Endodermal cell (in vitro differentiated cells): ENCODE measurements at regions not wholly inside any gene's neighbourhood (a gene's known extent, or its start where the extent isn't known, plus 50 kb on each side); places are given as distances from the start of the nearest gene placed in this dataset.

Source experiments
- DNase-seq: peaks from one replicate; pipeline ENCODE4 v3.0.0-alpha.2; 2017
- H3K27ac ChIP-seq: 2 replicates; pipeline ENCODE4 v1.5.1; 2013; ENCODE audit warnings: mild to moderate bottlenecking, low read depth, low read length, moderate library complexity
- H3K27me3 ChIP-seq: 2 replicates; pipeline ENCODE4 v1.6.1; 2013; ENCODE audit warnings: mild to moderate bottlenecking, low read length, moderate library complexity; ENCODE audit not compliant: insufficient read depth, control insufficient read depth, poor library complexity, severe bottlenecking
- H3K36me3 ChIP-seq: 2 replicates; pipeline ENCODE4 v1.7.0; 2013; ENCODE audit warnings: mild to moderate bottlenecking, low read length, moderate library complexity; ENCODE audit not compliant: control insufficient read depth, insufficient read depth
- H3K4me1 ChIP-seq: one replicate; pipeline ENCODE4 v1.7.0; 2013; ENCODE audit warnings: low read length; ENCODE audit not compliant: control insufficient read depth, insufficient read depth
- H3K4me3 ChIP-seq: 2 replicates; pipeline ENCODE4 v1.5.1; 2013; ENCODE audit warnings: mild to moderate bottlenecking, low read length, moderate library complexity
- H3K9ac ChIP-seq: 2 replicates; pipeline ENCODE4 v1.6.1; 2013; ENCODE audit warnings: mild to moderate bottlenecking, low read length, moderate library complexity; ENCODE audit not compliant: poor library complexity, severe bottlenecking; ENCODE audit errors: extremely low read depth
- H3K9me3 ChIP-seq: 2 replicates; pipeline ENCODE4 v1.6.1; 2013; ENCODE audit warnings: mild to moderate bottlenecking, low read length, moderate library complexity; ENCODE audit not compliant: control insufficient read depth
- H3K27ac Mint-ChIP-seq: 2 replicates; pipeline ENCODE4 v1.8.0; 2020; ENCODE audit warnings: mixed read lengths
- H3K27me3 Mint-ChIP-seq: 2 replicates; pipeline ENCODE4 v1.8.0; 2021; ENCODE audit warnings: mild to moderate bottlenecking, mixed read lengths; ENCODE audit not compliant: insufficient read depth
- H3K36me3 Mint-ChIP-seq: 2 replicates; pipeline ENCODE4 v1.8.0; 2020; ENCODE audit warnings: low read depth, mixed read lengths
- H3K4me1 Mint-ChIP-seq: 2 replicates; pipeline ENCODE4 v1.8.0; 2020; ENCODE audit warnings: mixed read lengths
- H3K4me3 Mint-ChIP-seq: 2 replicates; pipeline ENCODE4 v1.8.0; 2020; ENCODE audit warnings: mild to moderate bottlenecking, moderate library complexity, mixed read lengths
- H3K9me3 Mint-ChIP-seq: 2 replicates; pipeline ENCODE4 v1.8.0; 2020; ENCODE audit warnings: mild to moderate bottlenecking, mixed read lengths
- CTCF ChIP-seq: fragments of 200-600 bp; sonication (generic); conservative IDR thresholded peaks from 2 replicates; pipeline ENCODE4 v1.5.0; 2021; ENCODE audit warnings: antibody characterized with exemption, mild to moderate bottlenecking
- WGBS, 2 experiments: methylation state at CpG; one replicate each; pipeline versions ENCODE4 v1.1.5 to v1.1.7; 2013; ENCODE audit warnings: missing lambda C conversion rate in 2 of 2, mixed read lengths in 1 of 2; ENCODE audit not compliant: insufficient coverage in 1 of 2, insufficient read length in 1 of 2; 5-methylcytosine and 5-hydroxymethylcytosine counted together

- H3K27me3 Mint-ChIP-seq = peaks cover 2% of the 10 kb centered on the region
- WGBS, 2 experiments = 88 to 95% methylated on average over 3 to 5 of the region's 5 CpGs
- DNase-seq = no peak
- H3K9me3 ChIP-seq = no peaks in the 10 kb centered on the region
- no peaks in the 10 kb centered on the region for H3K9me3 Mint-ChIP-seq
- H3K4me1 Mint-ChIP-seq = peaks cover 2% of the 10 kb centered on the region
- no peaks in the 10 kb centered on the region for H3K4me1 ChIP-seq
- H3K27ac Mint-ChIP-seq = no peak overlapping the region
- H3K36me3 Mint-ChIP-seq = no peaks in the 10 kb centered on the region
- H3K27me3 ChIP-seq = no peaks in the 10 kb centered on the region
- TF ChIP-seq CTCF = no peak
- H3K9ac ChIP-seq = no peak overlapping the region
- no peak overlapping the region for H3K4me3 ChIP-seq
- H3K27ac ChIP-seq = no peak overlapping the region
- no peak overlapping the region for H3K4me3 Mint-ChIP-seq
- H3K36me3 ChIP-seq = no peaks in the 10 kb centered on the region
Observed at GRCh38 chr7:17094963-17095574, 203.4 kb upstream of the AHR start.

- H3K27me3 Mint-ChIP-seq = peaks cover 2% of the 10 kb centered on the region
- no peaks in the 10 kb centered on the region for H3K36me3 ChIP-seq
- H3K27ac ChIP-seq = no peak overlapping the region
- H3K36me3 Mint-ChIP-seq = no peaks in the 10 kb centered on the region
- no peak for TF ChIP-seq CTCF
- H3K4me1 Mint-ChIP-seq = peaks cover 2% of the 10 kb centered on the region
- WGBS, 2 experiments = 91% methylated on average over 2 of the region's 2 CpGs; no CpG with 5 or more reads in 1 of the 2 experiments
- peaks cover 2% of the 10 kb centered on the region for H3K9me3 ChIP-seq
- H3K4me1 ChIP-seq = no peaks in the 10 kb centered on the region
- no peak overlapping the region for H3K27ac Mint-ChIP-seq
- H3K4me3 Mint-ChIP-seq = no peak overlapping the region
- H3K27me3 ChIP-seq = no peaks in the 10 kb centered on the region
- DNase-seq = no peak
- no peak overlapping the region for H3K4me3 ChIP-seq
- no peaks in the 10 kb centered on the region for H3K9me3 Mint-ChIP-seq
- H3K9ac ChIP-seq = no peak overlapping the region
Observed at GRCh38 chr7:17095931-17096330, 202.5 kb upstream of the AHR start.

GRCh38 chr7:17097668-17098297 lies 200.7 kb upstream of the AHR start:
- H3K36me3 Mint-ChIP-seq = no peaks in the 10 kb centered on the region
- Histone ChIP-seq H3K4me3 (no peak overlapping the region), H3K27me3 (no peaks in the 10 kb centered on the region), H3K36me3 (no peaks in the 10 kb centered on the region), H3K9ac (no peak overlapping the region), H3K9me3 (peaks cover 12% of the 10 kb centered on the region), H3K4me1 (no peaks in the 10 kb centered on the region), H3K27ac (no peak overlapping the region)
- peak overlapping the region; percentile 30 for H3K27ac Mint-ChIP-seq
- no peak overlapping the region for H3K4me3 Mint-ChIP-seq
- H3K4me1 Mint-ChIP-seq = peaks cover 3% of the 10 kb centered on the region
- TF ChIP-seq CTCF = no peak
- no peaks in the 10 kb centered on the region for H3K9me3 Mint-ChIP-seq
- no peak for DNase-seq
- 90 to 96% methylated on average over 6 to 7 of the region's 7 CpGs for WGBS, 2 experiments
- peaks cover 2% of the 10 kb centered on the region for H3K27me3 Mint-ChIP-seq
